Activated CD4-positive, alpha-beta T cell treated with anti-CD3 and anti-CD28 coated beads, Interleukin-2, amount 50 U/mL, for 48 hours (primary cell): ENCODE measurements at regions not wholly inside any gene's neighbourhood (a gene's known extent, or its start where the extent isn't known, plus 50 kb on each side); places are given as distances from the start of the nearest gene placed in this dataset.

Experiments used
- DNase-seq, 2 experiments: peaks; one replicate each; pipeline ENCODE4 v3.0.0-alpha.2; 2020

GRCh38 chr6:139591075-139591865 lies 216.8 kb upstream of the CITED2 start:
- DNase-seq = no peak

GRCh38 chr6:139590206-139590605 lies 215.8 kb upstream of the CITED2 start:
- DNase-seq = no peak

GRCh38 chr6:139588734-139589593 lies 214.5 kb upstream of the CITED2 start:
- DNase-seq = no peak

- DNase-seq = no peak
These were observed 213.7 kb upstream of the CITED2 start for GRCh38 chr6:139588076-139588639.

GRCh38 chr6:139587469-139587868 lies 213.0 kb upstream of the CITED2 start:
- no peak for DNase-seq

GRCh38 chr6:139586273-139586672 lies 211.8 kb upstream of the CITED2 start:
- DNase-seq = no peak

GRCh38 chr6:139584599-139584998 lies 210.2 kb upstream of the CITED2 start:
- no peak for DNase-seq

GRCh38 chr6:139583420-139583819 lies 209.0 kb upstream of the CITED2 start:
- no peak for DNase-seq

GRCh38 chr6:139582956-139583355 lies 208.5 kb upstream of the CITED2 start:
- no peak for DNase-seq

GRCh38 chr6:139581485-139581865 lies 207.0 kb upstream of the CITED2 start:
- DNase-seq = no peak

- no peak for DNase-seq
These were observed 206.4 kb upstream of the CITED2 start for GRCh38 chr6:139580592-139581484.

- DNase-seq = no peak
These were observed 203.5 kb upstream of the CITED2 start for GRCh38 chr6:139577763-139578604.

- DNase-seq = no peak
These were observed 202.8 kb upstream of the CITED2 start for GRCh38 chr6:139577124-139577762.

GRCh38 chr6:139572001-139572400 lies 197.6 kb upstream of the CITED2 start:
- DNase-seq = no peak

GRCh38 chr6:139570166-139570565 lies 195.7 kb upstream of the CITED2 start:
- no peak for DNase-seq

GRCh38 chr6:139569566-139569965 lies 195.1 kb upstream of the CITED2 start:
- no peak for DNase-seq

GRCh38 chr6:139568956-139569538 lies 194.6 kb upstream of the CITED2 start:
- DNase-seq = no peak

GRCh38 chr6:139568151-139568955 lies 193.9 kb upstream of the CITED2 start:
- no peak for DNase-seq

GRCh38 chr6:139567095-139567494 lies 192.6 kb upstream of the CITED2 start:
- no peak for DNase-seq

GRCh38 chr6:139565591-139565990 lies 191.1 kb upstream of the CITED2 start:
- no peak for DNase-seq
